Panc1 (cell line): ENCODE measurements at regions not wholly inside any gene's neighbourhood (a gene's known extent, or its start where the extent isn't known, plus 50 kb on each side); places are given as distances from the start of the nearest gene placed in this dataset.

Source experiments
- ATAC-seq: fragments of 200-7000 bp; cut with Tn5 transposase; 2 replicates; pipeline ENCODE4 v1.9.1; 2020; ENCODE audit warnings: mild to moderate bottlenecking, moderate library complexity
- BruUV-seq: library from RNA; stranded (reverse); fragments of 400-500 nt; replicated peaks from 2 replicates; lab custom pipeline; 2021; lab: Mats Ljungman, UMichigan
- CTCF ChIA-PET: fragments of 300-600 bp; sonication (Branson Sonifier 250); formaldehyde crosslinking; loops from one replicate; lab custom pipeline; 2022; ENCODE audit warnings: antibody characterized with exemption; lab: Charles Lee
- POLR2A ChIA-PET: fragments of 300-600 bp; sonication (Branson Sonifier 250); formaldehyde crosslinking; loops from one replicate; lab custom pipeline; 2022; ENCODE audit warnings: antibody characterized with exemption; lab: Charles Lee
- DNase-seq: peaks from one replicate; pipeline ENCODE4 v3.0.0-alpha.2; 2010; ENCODE audit warnings: low read depth, low spot score
- H3K27ac ChIP-seq: 2 replicates; pipeline ENCODE4 v1.5.1; 2011; ENCODE audit warnings: mild to moderate bottlenecking, low read length, inconsistent platforms
- H3K27me3 ChIP-seq: fragments of 200-500 bp; sonication (Bioruptor generic); 2 replicates; pipeline ENCODE4 v1.6.0; 2014; ENCODE audit warnings: low read length, inconsistent platforms; ENCODE audit not compliant: control insufficient read depth, insufficient read depth
- H3K36me3 ChIP-seq: fragments of 200-500 bp; sonication (Bioruptor generic); 2 replicates; pipeline ENCODE4 v1.5.1; 2014; ENCODE audit warnings: inconsistent platforms, mild to moderate bottlenecking, low read length, moderate library complexity; ENCODE audit not compliant: control insufficient read depth, insufficient read depth
- H3K4me1 ChIP-seq: 2 replicates; pipeline ENCODE4 v1.5.1; 2011; ENCODE audit warnings: inconsistent platforms, mild to moderate bottlenecking, low read length, moderate library complexity; ENCODE audit not compliant: control insufficient read depth, insufficient read depth
- H3K4me3 ChIP-seq, 2 experiments: 2 replicates each; pipeline ENCODE4 v1.5.1; 2011 to 2012; ENCODE audit warnings: low read depth in 2 of 2, low read length in 2 of 2, mild to moderate bottlenecking in 2 of 2, inconsistent platforms in 1 of 2, moderate library complexity in 1 of 2
- H3K9me3 ChIP-seq: fragments of 200-500 bp; sonication (Bioruptor generic); 2 replicates; pipeline ENCODE4 v1.5.1; 2014; ENCODE audit warnings: low read depth, mild to moderate bottlenecking, inconsistent platforms, low read length, moderate library complexity; ENCODE audit not compliant: control insufficient read depth, insufficient read depth
- CTCF ChIP-seq: fragments of 450-650 bp; IDR thresholded peaks from 2 replicates; pipeline ENCODE4 v1.5.1; 2017; ENCODE audit warnings: mild to moderate bottlenecking
- POLR2AphosphoS5 ChIP-seq: IDR thresholded peaks from 2 replicates; pipeline ENCODE4 v1.6.1; 2012; ENCODE audit warnings: mild to moderate bottlenecking, low read depth, low read length, moderate library complexity
- REST ChIP-seq, 2 experiments: IDR thresholded peaks; 2 replicates each; pipeline ENCODE4 v1.6.1; 2011 to 2012; ENCODE audit warnings: low read depth in 2 of 2, control low read depth in 1 of 2, low read length in 1 of 2, mild to moderate bottlenecking in 1 of 2, moderate library complexity in 1 of 2; ENCODE audit not compliant: insufficient read depth in 1 of 2
- SIN3A ChIP-seq: IDR thresholded peaks from 2 replicates; pipeline ENCODE4 v1.6.1; 2012; ENCODE audit warnings: low read depth, mild to moderate bottlenecking, low read length, moderate library complexity, borderline replicate concordance; ENCODE audit not compliant: insufficient read depth
- TCF7L2 ChIP-seq: IDR thresholded peaks from 2 replicates; pipeline ENCODE4 v1.6.1; 2011; ENCODE audit warnings: mild to moderate bottlenecking, low read depth, low read length, inconsistent platforms
- in situ Hi-C: cut with HindIII; loops from 2 replicates; pipeline ENCODE4 v1.10.0; 2016; ENCODE audit warnings: low sequenced_read_pairs, low pct_unique_long_range_greater_than_20kb
- intact Hi-C: fragments of 100-400 bp; cut with micrococcal nuclease; formaldehyde crosslinking; loops from one replicate; pipeline ENCODE4 v1.10.0; 2022; ENCODE audit not compliant: unreplicated experiment

GRCh38 chr5:27465140-27465539, 426.8 kb upstream of the CDH9 start:
- intact Hi-C loops = no loop called here
- CTCF ChIA-PET = interaction anchor here (0.6 kb wide), 1 partner anchor 11 kb away, joined by 3 read pairs; no protein-coding TSS in a partner anchor
- DNase-seq = no peak
- POLR2A ChIA-PET = no interaction called here
- no peaks in the 10 kb centered on the region for H3K27me3 ChIP-seq
- H3K4me3 ChIP-seq = no peak overlapping the region
- ATAC-seq = no peak
- TF ChIP-seq TCF7L2 (no peak), SIN3A (no peak), POLR2AphosphoS5 (no peak)
- H3K36me3 ChIP-seq = no peaks in the 10 kb centered on the region
- no peaks in the 10 kb centered on the region for H3K9me3 ChIP-seq
- no peak overlapping the region for H3K27ac ChIP-seq
- BruUV-seq = no TSS peak
- in situ Hi-C loops = no loop called here
- no peaks in the 10 kb centered on the region for H3K4me1 ChIP-seq

GRCh38 chr5:27463446-27464149, 425.2 kb upstream of the CDH9 start:
- ChIA-PET POLR2A (no interaction called here), CTCF (no interaction called here)
- no peaks in the 10 kb centered on the region for H3K36me3 ChIP-seq
- no peaks in the 10 kb centered on the region for H3K4me1 ChIP-seq
- no peak for TF ChIP-seq REST (IDR thresholded peaks at IDR 0.05; ENCODE audit: insufficient read depth in 1 of 2, low read depth in 2 of 2, low read length in 1 of 2)
- TF ChIP-seq TCF7L2 = no peak
- no peak for TF ChIP-seq SIN3A
- TF ChIP-seq CTCF = no peak
- no peak for TF ChIP-seq POLR2AphosphoS5
- H3K4me3 ChIP-seq = no peak overlapping the region
- H3K27ac ChIP-seq = no peak overlapping the region
- no peak for DNase-seq
- intact Hi-C loops (no loop called here), in situ Hi-C loops (no loop called here)
- no peaks in the 10 kb centered on the region for H3K27me3 ChIP-seq
- H3K9me3 ChIP-seq = no peaks in the 10 kb centered on the region
- BruUV-seq = no TSS peak
- no peak for ATAC-seq

- DNase-seq = no peak
- ChIA-PET POLR2A (interaction anchor here (0.7 kb wide), 1 partner anchor 1209 kb away, joined by 6 read pairs; no protein-coding TSS in a partner anchor), CTCF (no interaction called here)
- Histone ChIP-seq H3K4me3 (no peak overlapping the region), H3K27me3 (no peaks in the 10 kb centered on the region), H3K4me1 (no peaks in the 10 kb centered on the region), H3K27ac (no peak overlapping the region), H3K9me3 (no peaks in the 10 kb centered on the region), H3K36me3 (no peaks in the 10 kb centered on the region)
- ATAC-seq = no peak
- BruUV-seq = no TSS peak
- intact Hi-C loops (no loop called here), in situ Hi-C loops (no loop called here)
- no peak for TF ChIP-seq CTCF
- no peak for TF ChIP-seq SIN3A
- no peak for TF ChIP-seq POLR2AphosphoS5
- no peak for TF ChIP-seq TCF7L2
- no peak for TF ChIP-seq REST (IDR thresholded peaks at IDR 0.05; ENCODE audit: insufficient read depth in 1 of 2, low read depth in 2 of 2, low read length in 1 of 2)
Observed at GRCh38 chr5:27462936-27463335, 424.6 kb upstream of the CDH9 start.
